KMS-11 (cell line): ENCODE measurements at regions not wholly inside any gene's neighbourhood (a gene's known extent, or its start where the extent isn't known, plus 50 kb on each side); places are given as distances from the start of the nearest gene placed in this dataset.
"Not testable (repeated sequence)": the region's sequence is repeated elsewhere in the genome, so short reads cannot be mapped to it uniquely, and the experiment has no call there.

Experiments used
- H2AFZ ChIP-seq: fragments of 200-600 bp; sonication (generic); 2 replicates; pipeline ENCODE4 v1.6.1; 2016; ENCODE audit warnings: antibody characterized with exemption, mixed run types, low read depth
- H3K27ac ChIP-seq: fragments of 200-600 bp; sonication (generic); 2 replicates; pipeline ENCODE4 v1.6.1; 2016; ENCODE audit warnings: mild to moderate bottlenecking, mixed run types
- H3K27me3 ChIP-seq: fragments of 200-600 bp; sonication (generic); 2 replicates; pipeline ENCODE4 v1.6.1; 2017; ENCODE audit warnings: mild to moderate bottlenecking, low read depth, mixed run types, moderate library complexity; ENCODE audit not compliant: insufficient read depth
- H3K36me3 ChIP-seq: fragments of 200-600 bp; sonication (generic); 2 replicates; pipeline ENCODE4 v1.6.1; 2017; ENCODE audit warnings: mild to moderate bottlenecking, mixed run types; ENCODE audit not compliant: insufficient read depth
- H3K4me1 ChIP-seq: fragments of 200-600 bp; sonication (generic); 2 replicates; pipeline ENCODE4 v1.6.1; 2016; ENCODE audit warnings: mild to moderate bottlenecking, low read depth, mixed run types; ENCODE audit not compliant: poor library complexity, severe bottlenecking
- H3K4me2 ChIP-seq: fragments of 200-600 bp; sonication (generic); 2 replicates; pipeline ENCODE4 v1.7.0; 2016; ENCODE audit warnings: mild to moderate bottlenecking, mixed run types
- H3K4me3 ChIP-seq: fragments of 200-600 bp; sonication (generic); IDR thresholded peaks from 2 replicates; pipeline ENCODE4 v1.6.1; 2017; ENCODE audit warnings: low read depth, low read length, mixed read lengths; ENCODE audit not compliant: insufficient read depth
- H3K79me2 ChIP-seq: fragments of 200-600 bp; sonication (generic); 2 replicates; pipeline ENCODE4 v1.6.1; 2016; ENCODE audit warnings: low read depth, mixed run types; ENCODE audit not compliant: insufficient read depth
- H3K9ac ChIP-seq: fragments of 200-600 bp; sonication (generic); 2 replicates; pipeline ENCODE4 v1.6.1; 2016; ENCODE audit warnings: mild to moderate bottlenecking, mixed run types
- H4K20me1 ChIP-seq: fragments of 200-600 bp; sonication (generic); 2 replicates; pipeline ENCODE4 v1.6.1; 2016; ENCODE audit warnings: mild to moderate bottlenecking, mixed run types; ENCODE audit not compliant: insufficient read depth
- CTCF ChIP-seq: fragments of 200-600 bp; sonication (generic); conservative IDR thresholded peaks from 2 replicates; pipeline ENCODE4 v1.6.1; 2017; ENCODE audit warnings: low read depth, mild to moderate bottlenecking, antibody characterized with exemption, low read length, moderate library complexity, mixed read lengths

GRCh38 chr16:10261077-10261476 is 78.8 kb upstream of the GRIN2A start:
- no peak overlapping the region for H3K9ac ChIP-seq
- no peak overlapping the region for H3K4me3 ChIP-seq
- H2AFZ ChIP-seq: no peak overlapping the region
- H3K79me2 ChIP-seq: no peaks in the 10 kb centered on the region
- H3K4me2 ChIP-seq: no peak overlapping the region
- no peaks in the 10 kb centered on the region for H4K20me1 ChIP-seq
- no peak overlapping the region for H3K27ac ChIP-seq
- peaks cover 7% of the 10 kb centered on the region for H3K4me1 ChIP-seq
- no peak for TF ChIP-seq CTCF
- H3K36me3 ChIP-seq: no peaks in the 10 kb centered on the region
- H3K27me3 ChIP-seq: no peaks in the 10 kb centered on the region

GRCh38 chr16:10261526-10261925 is 79.3 kb upstream of the GRIN2A start:
- H3K4me1 ChIP-seq, H3K36me3 ChIP-seq, H3K4me2 ChIP-seq, H3K9ac ChIP-seq, H3K4me3 ChIP-seq, H3K79me2 ChIP-seq, H4K20me1 ChIP-seq, H2AFZ ChIP-seq, H3K27me3 ChIP-seq, H3K27ac ChIP-seq: not testable (repeated sequence)

- H3K4me1 ChIP-seq: peaks cover under 1% of the 10 kb centered on the region
- H3K27me3 ChIP-seq: no peaks in the 10 kb centered on the region
- no peaks in the 10 kb centered on the region for H3K79me2 ChIP-seq
- no peak overlapping the region for H3K4me3 ChIP-seq
- no peak overlapping the region for H3K9ac ChIP-seq
- H3K36me3 ChIP-seq: no peaks in the 10 kb centered on the region
- H4K20me1 ChIP-seq: no peaks in the 10 kb centered on the region
- no peak overlapping the region for H2AFZ ChIP-seq
- no peak overlapping the region for H3K4me2 ChIP-seq
- TF ChIP-seq CTCF: no peak
- no peak overlapping the region for H3K27ac ChIP-seq
Observed at GRCh38 chr16:10262377-10263132, 80.3 kb upstream of the GRIN2A start.

- H3K4me2 ChIP-seq: no peak overlapping the region
- H3K9ac ChIP-seq: no peak overlapping the region
- no peaks in the 10 kb centered on the region for H3K27me3 ChIP-seq
- no peak overlapping the region for H3K27ac ChIP-seq
- no peak for TF ChIP-seq CTCF
- H3K79me2 ChIP-seq: no peaks in the 10 kb centered on the region
- no peaks in the 10 kb centered on the region for H4K20me1 ChIP-seq
- H3K4me1 ChIP-seq: no peaks in the 10 kb centered on the region
- H2AFZ ChIP-seq: no peak overlapping the region
- H3K36me3 ChIP-seq: no peaks in the 10 kb centered on the region
- no peak overlapping the region for H3K4me3 ChIP-seq
Observed at GRCh38 chr16:10265770-10266615, 83.8 kb upstream of the GRIN2A start.

- Histone ChIP-seq H3K27ac (no peak overlapping the region), H3K27me3 (no peaks in the 10 kb centered on the region)
Observed at GRCh38 chr16:10266809-10267208, 84.6 kb upstream of the GRIN2A start.

More at GRCh38 chr16:10266809-10267208, 84.6 kb upstream of the GRIN2A start:
- H3K36me3 ChIP-seq: no peaks in the 10 kb centered on the region
- no peaks in the 10 kb centered on the region for H3K4me1 ChIP-seq
- H3K4me3 ChIP-seq: no peak overlapping the region
- no peaks in the 10 kb centered on the region for H3K79me2 ChIP-seq
- TF ChIP-seq CTCF: no peak
- H4K20me1 ChIP-seq: no peaks in the 10 kb centered on the region
- no peak overlapping the region for H3K9ac ChIP-seq
- no peak overlapping the region for H3K4me2 ChIP-seq
- H2AFZ ChIP-seq: no peak overlapping the region
